ENCODE measurements at regions not wholly inside any gene's neighbourhood (a gene's known extent, or its start where the extent isn't known, plus 50 kb on each side); places are given as distances from the start of the nearest gene placed in this dataset.

DNA sequence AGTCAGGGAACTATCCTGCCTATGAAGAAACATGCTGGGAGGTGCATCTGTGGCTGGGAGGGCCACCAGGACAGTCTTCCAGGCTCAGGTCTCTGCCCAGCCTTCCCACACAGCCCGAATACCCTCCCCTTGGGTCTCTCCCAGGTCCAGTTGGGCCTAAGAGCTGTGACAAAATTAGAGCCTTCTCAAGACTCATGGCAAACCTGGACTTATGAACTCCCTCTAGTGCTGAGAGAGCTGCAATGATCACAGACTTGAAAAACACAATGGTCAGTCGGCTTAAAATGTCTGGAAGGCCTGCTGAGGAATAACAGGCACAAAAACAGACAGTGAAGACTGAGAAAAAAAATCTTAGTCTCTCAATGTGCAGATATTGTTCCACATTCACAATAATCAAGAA, 325.1 kb downstream of the BRINP2 start:
- no peak for DNase-seq (ENCODE audit: extremely low read depth, low read depth)
- TF ChIP-seq, protein P1, sequence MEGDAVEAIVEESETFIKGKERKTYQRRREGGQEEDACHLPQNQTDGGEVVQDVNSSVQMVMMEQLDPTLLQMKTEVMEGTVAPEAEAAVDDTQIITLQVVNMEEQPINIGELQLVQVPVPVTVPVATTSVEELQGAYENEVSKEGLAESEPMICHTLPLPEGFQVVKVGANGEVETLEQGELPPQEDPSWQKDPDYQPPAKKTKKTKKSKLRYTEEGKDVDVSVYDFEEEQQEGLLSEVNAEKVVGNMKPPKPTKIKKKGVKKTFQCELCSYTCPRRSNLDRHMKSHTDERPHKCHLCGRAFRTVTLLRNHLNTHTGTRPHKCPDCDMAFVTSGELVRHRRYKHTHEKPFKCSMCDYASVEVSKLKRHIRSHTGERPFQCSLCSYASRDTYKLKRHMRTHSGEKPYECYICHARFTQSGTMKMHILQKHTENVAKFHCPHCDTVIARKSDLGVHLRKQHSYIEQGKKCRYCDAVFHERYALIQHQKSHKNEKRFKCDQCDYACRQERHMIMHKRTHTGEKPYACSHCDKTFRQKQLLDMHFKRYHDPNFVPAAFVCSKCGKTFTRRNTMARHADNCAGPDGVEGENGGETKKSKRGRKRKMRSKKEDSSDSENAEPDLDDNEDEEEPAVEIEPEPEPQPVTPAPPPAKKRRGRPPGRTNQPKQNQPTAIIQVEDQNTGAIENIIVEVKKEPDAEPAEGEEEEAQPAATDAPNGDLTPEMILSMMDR (IDR thresholded peaks at IDR 0.05; ENCODE audit: low read depth, low read length, missing control alignments) = no peak
- no peak overlapping the region for H3K4me3 ChIP-seq (replicated peaks; ENCODE audit: low read depth, low read length)

DNA sequence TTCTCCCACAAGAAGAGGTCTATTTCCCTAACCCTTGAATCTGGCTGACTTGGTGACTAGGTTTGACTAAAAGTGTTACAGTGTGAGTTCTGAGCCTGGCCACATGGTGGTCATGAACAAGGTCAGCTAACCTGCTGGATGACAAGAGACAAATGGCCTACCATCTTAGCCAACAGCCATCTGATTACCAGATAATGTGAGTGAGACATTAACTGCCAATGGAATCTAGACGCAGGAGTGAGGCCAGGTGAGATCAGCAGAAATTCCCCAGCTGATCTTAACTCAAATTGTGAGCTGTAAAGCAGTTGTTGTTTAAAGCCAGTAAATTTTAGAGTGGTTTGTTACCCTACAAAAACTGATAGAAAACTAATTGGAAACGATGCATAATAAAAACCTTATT, 320.0 kb downstream of the BRINP2 start:
- TF ChIP-seq, protein P1 (IDR thresholded peaks at IDR 0.05; ENCODE audit: low read depth, low read length, missing control alignments) = no peak
- H3K4me3 ChIP-seq (replicated peaks; ENCODE audit: low read depth, low read length) = no peak overlapping the region
- no peak for DNase-seq (ENCODE audit: extremely low read depth, low read depth)

DNA sequence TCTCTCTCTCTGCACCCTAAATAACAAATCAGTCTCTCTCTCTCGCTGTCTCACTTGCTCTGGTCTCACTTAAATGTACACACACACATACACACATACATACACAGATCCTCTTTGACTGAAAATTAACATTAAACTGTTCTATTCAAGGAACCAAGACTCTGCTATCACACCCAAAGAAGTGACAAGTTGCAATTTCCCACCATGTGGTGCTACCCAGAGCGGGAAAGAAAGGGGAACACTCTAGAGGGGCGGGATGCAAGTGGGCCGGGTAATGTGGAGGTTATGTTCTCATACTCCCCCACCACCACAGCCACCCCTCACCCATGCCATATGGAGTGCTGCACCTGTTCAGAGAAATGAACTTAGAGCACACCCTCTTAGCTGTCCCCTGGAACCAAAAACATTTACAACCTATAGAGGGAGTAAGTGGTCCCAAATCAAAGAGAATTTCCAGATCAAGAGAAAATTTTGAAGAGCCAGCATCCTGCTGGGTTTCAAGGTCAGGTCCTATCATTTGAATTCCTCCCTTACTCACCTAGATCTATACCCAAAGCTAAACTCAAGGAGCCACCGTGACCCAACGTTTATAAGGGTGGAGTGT, 319.4 kb downstream of the BRINP2 start:
- TF ChIP-seq, protein P1 (IDR thresholded peaks at IDR 0.05; ENCODE audit: low read depth, low read length, missing control alignments) = no peak
- H3K4me3 ChIP-seq (replicated peaks; ENCODE audit: low read depth, low read length) = no peak overlapping the region

DNA sequence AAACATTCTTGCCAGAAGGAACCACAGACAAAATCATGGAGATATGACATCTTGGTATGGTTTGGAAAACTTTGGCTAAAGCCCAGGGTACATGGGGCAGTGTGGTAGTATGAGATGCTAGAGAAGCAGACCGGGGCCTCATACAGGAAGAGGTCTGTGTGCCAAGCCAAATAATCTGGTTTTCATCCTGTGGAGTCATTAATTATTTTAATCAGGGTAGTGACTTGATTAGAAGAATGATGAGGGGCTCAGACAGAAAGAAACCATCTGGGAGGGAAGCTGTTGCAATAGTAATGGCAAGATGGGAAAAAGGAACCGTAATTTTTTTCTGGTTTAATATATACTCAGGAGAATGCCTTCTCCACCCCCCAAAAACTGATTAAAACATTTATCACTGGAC, 318.0 kb downstream of the BRINP2 start:
- no peak for DNase-seq (ENCODE audit: extremely low read depth, low read depth)
- no peak overlapping the region for H3K4me3 ChIP-seq (replicated peaks; ENCODE audit: low read depth, low read length)
- TF ChIP-seq, protein P1 (IDR thresholded peaks at IDR 0.05; ENCODE audit: low read depth, low read length, missing control alignments) = no peak

More for the DNA sequence above, 319.4 kb downstream of the BRINP2 start:
- DNase-seq (ENCODE audit: extremely low read depth, low read depth) = no peak

DNA sequence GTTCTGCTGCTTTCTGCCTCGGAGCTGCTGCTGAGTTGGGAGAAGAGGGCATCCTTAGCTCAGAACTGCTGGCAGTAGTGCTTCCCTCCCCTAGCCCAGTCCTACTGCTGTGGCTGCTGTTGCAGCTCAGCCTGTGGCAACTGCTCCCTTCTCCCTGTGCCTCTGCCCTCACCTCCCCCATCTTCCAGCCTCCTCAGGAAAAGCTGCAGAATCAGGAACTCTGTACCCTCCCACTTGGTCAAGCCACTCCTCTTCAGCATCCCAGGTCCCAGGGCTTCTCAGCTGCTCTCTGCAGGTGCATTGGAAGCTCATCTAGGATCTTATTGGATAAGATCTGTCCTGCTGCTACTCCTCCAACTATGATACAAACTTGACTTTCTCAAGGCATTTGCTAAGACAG, 316.7 kb downstream of the BRINP2 start:
- DNase-seq (ENCODE audit: extremely low read depth, low read depth) = no peak

DNA sequence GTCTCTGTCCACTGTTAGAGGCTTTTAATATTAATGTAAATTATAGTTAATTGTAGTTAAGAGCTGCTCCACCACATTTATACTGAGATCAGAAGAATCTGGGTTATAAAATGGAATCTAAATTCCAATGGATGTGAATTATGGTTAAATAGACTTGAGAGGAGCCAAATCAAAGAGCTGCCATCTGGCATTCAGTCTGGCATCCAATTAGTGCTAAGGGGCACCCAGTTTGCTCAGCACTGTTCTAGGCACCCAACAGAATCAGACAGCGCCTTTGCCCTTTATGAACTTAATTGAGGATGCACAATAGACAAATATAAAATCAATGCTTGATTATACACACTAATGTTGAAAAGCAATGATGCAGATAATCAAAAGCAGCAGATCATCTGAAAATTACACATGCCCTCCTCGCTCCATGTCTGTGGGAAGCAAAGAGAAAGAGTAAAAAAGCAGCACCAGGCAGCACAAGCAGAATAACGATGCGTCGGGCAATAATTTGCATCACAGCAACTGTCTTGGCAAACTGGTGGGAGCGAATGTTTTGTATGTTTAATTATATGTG, 310.1 kb downstream of the BRINP2 start:
- H3K4me3 ChIP-seq (replicated peaks; ENCODE audit: low read depth, low read length) = no peak overlapping the region
- DNase-seq (ENCODE audit: extremely low read depth, low read depth) = no peak
- TF ChIP-seq, protein P1 (IDR thresholded peaks at IDR 0.05; ENCODE audit: low read depth, low read length, missing control alignments) = no peak

More for the DNA sequence above, 316.7 kb downstream of the BRINP2 start:
- no peak overlapping the region for H3K4me3 ChIP-seq (replicated peaks; ENCODE audit: low read depth, low read length)
- TF ChIP-seq, protein P1 (IDR thresholded peaks at IDR 0.05; ENCODE audit: low read depth, low read length, missing control alignments) = no peak

DNA sequence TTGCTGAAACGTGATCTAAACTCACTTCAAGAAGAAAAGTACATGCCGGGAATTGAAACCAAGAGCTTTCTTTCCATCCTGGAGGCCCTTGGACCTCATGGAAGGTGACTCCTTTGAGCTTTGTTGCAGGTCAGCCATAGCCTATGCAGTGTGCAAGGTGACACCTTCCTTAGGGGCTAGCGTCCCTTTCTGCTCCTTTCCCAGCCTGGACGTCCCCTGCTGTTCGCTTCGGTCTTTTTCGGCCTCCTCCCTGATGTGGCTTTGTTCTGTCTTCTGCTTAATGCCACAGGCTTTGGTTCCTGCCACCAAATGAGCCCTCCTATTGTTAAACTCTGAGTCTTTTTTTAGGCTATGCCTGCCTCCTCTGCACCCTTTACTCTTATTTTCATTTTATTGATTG, 308.8 kb downstream of the BRINP2 start:
- H3K4me3 ChIP-seq (replicated peaks; ENCODE audit: low read depth, low read length) = no peak overlapping the region
- TF ChIP-seq, protein P1 (IDR thresholded peaks at IDR 0.05; ENCODE audit: low read depth, low read length, missing control alignments) = no peak
- no peak for DNase-seq (ENCODE audit: extremely low read depth, low read depth)
